ENCODE measurements at regions not wholly inside any gene's neighbourhood (a gene's known extent, or its start where the extent isn't known, plus 50 kb on each side); places are given as distances from the start of the nearest gene placed in this dataset.

GRCh38 chr9:16309469-16310271 is 560.8 kb downstream of the BNC2 start:
- TF ChIP-seq, protein P1, sequence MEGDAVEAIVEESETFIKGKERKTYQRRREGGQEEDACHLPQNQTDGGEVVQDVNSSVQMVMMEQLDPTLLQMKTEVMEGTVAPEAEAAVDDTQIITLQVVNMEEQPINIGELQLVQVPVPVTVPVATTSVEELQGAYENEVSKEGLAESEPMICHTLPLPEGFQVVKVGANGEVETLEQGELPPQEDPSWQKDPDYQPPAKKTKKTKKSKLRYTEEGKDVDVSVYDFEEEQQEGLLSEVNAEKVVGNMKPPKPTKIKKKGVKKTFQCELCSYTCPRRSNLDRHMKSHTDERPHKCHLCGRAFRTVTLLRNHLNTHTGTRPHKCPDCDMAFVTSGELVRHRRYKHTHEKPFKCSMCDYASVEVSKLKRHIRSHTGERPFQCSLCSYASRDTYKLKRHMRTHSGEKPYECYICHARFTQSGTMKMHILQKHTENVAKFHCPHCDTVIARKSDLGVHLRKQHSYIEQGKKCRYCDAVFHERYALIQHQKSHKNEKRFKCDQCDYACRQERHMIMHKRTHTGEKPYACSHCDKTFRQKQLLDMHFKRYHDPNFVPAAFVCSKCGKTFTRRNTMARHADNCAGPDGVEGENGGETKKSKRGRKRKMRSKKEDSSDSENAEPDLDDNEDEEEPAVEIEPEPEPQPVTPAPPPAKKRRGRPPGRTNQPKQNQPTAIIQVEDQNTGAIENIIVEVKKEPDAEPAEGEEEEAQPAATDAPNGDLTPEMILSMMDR (IDR thresholded peaks at IDR 0.05), result no peak
- TF ChIP-seq POLR2A (IDR thresholded peaks at IDR 0.05), result no peak

All from right lobe of liver (tissue), 4 donors.